ENCODE measurements at regions not wholly inside any gene's neighbourhood (a gene's known extent, or its start where the extent isn't known, plus 50 kb on each side); places are given as distances from the start of the nearest gene placed in this dataset.

GRCh38 chr18:55990186-55990585 is 402.2 kb upstream of the TCF4 start:
- TF ChIP-seq NR3C1 (IDR thresholded peaks at IDR 0.05) (no peak), CTCF (IDR thresholded peaks at IDR 0.05) (no peak), POLR2A (IDR thresholded peaks at IDR 0.05; ENCODE audit: low read length) (no peak), MAFK (IDR thresholded peaks at IDR 0.05; ENCODE audit: partially characterized antibody) (no peak), KDM1A (IDR thresholded peaks at IDR 0.05; ENCODE audit: low read depth) (no peak), USF2 (IDR thresholded peaks at IDR 0.05) (no peak), JUNB (IDR thresholded peaks at IDR 0.05) (no peak), HMGXB4 (CRISPR knock-in tag; IDR thresholded peaks at IDR 0.05; ENCODE audit: borderline replicate concordance) (no peak)
